H1 (cell line): ENCODE measurements at regions not wholly inside any gene's neighbourhood (a gene's known extent, or its start where the extent isn't known, plus 50 kb on each side); places are given as distances from the start of the nearest gene placed in this dataset.

Experiments
- BCL11A ChIP-seq, 2 experiments: IDR thresholded peaks; one replicate each; pipeline ENCODE4 v1.6.1; 2011; ENCODE audit warnings: low read depth in 2 of 2, low read length in 2 of 2, mild to moderate bottlenecking in 2 of 2
- BRCA1 ChIP-seq: IDR thresholded peaks from 2 replicates; pipeline ENCODE4 v1.6.1; 2012; ENCODE audit warnings: low read depth, low read length, improper control_type of control experiment
- CTBP2 ChIP-seq: IDR thresholded peaks from 2 replicates; pipeline ENCODE4 v1.7.0; 2011; ENCODE audit warnings: borderline replicate concordance, mild to moderate bottlenecking, moderate library complexity, mixed read lengths, low read length; ENCODE audit not compliant: insufficient read depth, insufficient read length
- EZH2 ChIP-seq: fragments of 200-600 bp; sonication (generic); IDR thresholded peaks from 2 replicates; pipeline ENCODE4 v1.7.1; 2012; ENCODE audit warnings: low read depth, mild to moderate bottlenecking, moderate library complexity, low read length, inconsistent platforms; ENCODE audit not compliant: severe bottlenecking
- JUN ChIP-seq: IDR thresholded peaks from 2 replicates; pipeline ENCODE4 v1.6.1; 2011; ENCODE audit warnings: low read depth, mild to moderate bottlenecking, improper control_type of control experiment, low read length
- SIN3A ChIP-seq, 2 experiments: IDR thresholded peaks in 1 of 2; conservative IDR thresholded peaks in 1 of 2; 2 replicates each; pipeline ENCODE4 v1.6.1; 2011 to 2012; ENCODE audit warnings: low read length in 2 of 2, improper control_type of control experiment in 1 of 2, low read depth in 1 of 2, mild to moderate bottlenecking in 1 of 2
- SIX5 ChIP-seq: IDR thresholded peaks from 2 replicates; pipeline ENCODE4 v1.6.1; 2011; ENCODE audit warnings: mild to moderate bottlenecking, low read depth, low read length
- TAF1 ChIP-seq: IDR thresholded peaks from 2 replicates; pipeline ENCODE4 v1.6.1; 2011; ENCODE audit warnings: mild to moderate bottlenecking, low read depth, low read length
- TF ChIP-seq, protein P1 (sequence below): fragments of 300-600 bp; sonication (generic); IDR thresholded peaks from 2 replicates; pipeline ENCODE4 v1.7.1; 2012; ENCODE audit warnings: low read length, moderate library complexity, mild to moderate bottlenecking, inconsistent platforms; ENCODE audit not compliant: insufficient replicate concordance

DNA sequence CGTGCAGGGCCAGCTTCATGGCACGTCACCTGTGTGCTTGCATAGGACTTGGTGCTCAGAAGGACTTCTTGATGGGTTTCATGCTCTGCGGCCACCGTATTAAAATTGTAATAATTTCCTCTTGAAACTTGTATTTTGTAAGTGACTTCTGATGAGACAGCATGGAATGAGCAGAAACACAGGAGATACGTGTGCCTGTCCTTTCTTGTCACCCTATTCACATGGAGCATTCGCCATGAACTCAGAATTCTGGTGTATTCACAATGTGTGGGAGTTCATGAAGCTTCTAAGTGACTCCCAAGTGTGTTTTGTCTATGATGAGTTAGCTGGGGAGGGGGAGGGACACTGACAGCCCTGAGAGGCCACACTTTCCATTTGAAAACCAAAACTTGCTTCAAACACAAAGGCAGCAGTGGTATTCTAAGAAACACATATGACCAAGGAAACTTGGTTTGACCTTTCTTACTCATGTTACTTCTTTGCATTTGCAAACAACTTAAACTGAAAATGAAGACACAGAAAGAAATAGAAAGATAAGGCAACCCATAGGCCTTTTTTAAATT lies 92.1 kb upstream of the NEDD9 start (continued):
- TF ChIP-seq, protein P1, sequence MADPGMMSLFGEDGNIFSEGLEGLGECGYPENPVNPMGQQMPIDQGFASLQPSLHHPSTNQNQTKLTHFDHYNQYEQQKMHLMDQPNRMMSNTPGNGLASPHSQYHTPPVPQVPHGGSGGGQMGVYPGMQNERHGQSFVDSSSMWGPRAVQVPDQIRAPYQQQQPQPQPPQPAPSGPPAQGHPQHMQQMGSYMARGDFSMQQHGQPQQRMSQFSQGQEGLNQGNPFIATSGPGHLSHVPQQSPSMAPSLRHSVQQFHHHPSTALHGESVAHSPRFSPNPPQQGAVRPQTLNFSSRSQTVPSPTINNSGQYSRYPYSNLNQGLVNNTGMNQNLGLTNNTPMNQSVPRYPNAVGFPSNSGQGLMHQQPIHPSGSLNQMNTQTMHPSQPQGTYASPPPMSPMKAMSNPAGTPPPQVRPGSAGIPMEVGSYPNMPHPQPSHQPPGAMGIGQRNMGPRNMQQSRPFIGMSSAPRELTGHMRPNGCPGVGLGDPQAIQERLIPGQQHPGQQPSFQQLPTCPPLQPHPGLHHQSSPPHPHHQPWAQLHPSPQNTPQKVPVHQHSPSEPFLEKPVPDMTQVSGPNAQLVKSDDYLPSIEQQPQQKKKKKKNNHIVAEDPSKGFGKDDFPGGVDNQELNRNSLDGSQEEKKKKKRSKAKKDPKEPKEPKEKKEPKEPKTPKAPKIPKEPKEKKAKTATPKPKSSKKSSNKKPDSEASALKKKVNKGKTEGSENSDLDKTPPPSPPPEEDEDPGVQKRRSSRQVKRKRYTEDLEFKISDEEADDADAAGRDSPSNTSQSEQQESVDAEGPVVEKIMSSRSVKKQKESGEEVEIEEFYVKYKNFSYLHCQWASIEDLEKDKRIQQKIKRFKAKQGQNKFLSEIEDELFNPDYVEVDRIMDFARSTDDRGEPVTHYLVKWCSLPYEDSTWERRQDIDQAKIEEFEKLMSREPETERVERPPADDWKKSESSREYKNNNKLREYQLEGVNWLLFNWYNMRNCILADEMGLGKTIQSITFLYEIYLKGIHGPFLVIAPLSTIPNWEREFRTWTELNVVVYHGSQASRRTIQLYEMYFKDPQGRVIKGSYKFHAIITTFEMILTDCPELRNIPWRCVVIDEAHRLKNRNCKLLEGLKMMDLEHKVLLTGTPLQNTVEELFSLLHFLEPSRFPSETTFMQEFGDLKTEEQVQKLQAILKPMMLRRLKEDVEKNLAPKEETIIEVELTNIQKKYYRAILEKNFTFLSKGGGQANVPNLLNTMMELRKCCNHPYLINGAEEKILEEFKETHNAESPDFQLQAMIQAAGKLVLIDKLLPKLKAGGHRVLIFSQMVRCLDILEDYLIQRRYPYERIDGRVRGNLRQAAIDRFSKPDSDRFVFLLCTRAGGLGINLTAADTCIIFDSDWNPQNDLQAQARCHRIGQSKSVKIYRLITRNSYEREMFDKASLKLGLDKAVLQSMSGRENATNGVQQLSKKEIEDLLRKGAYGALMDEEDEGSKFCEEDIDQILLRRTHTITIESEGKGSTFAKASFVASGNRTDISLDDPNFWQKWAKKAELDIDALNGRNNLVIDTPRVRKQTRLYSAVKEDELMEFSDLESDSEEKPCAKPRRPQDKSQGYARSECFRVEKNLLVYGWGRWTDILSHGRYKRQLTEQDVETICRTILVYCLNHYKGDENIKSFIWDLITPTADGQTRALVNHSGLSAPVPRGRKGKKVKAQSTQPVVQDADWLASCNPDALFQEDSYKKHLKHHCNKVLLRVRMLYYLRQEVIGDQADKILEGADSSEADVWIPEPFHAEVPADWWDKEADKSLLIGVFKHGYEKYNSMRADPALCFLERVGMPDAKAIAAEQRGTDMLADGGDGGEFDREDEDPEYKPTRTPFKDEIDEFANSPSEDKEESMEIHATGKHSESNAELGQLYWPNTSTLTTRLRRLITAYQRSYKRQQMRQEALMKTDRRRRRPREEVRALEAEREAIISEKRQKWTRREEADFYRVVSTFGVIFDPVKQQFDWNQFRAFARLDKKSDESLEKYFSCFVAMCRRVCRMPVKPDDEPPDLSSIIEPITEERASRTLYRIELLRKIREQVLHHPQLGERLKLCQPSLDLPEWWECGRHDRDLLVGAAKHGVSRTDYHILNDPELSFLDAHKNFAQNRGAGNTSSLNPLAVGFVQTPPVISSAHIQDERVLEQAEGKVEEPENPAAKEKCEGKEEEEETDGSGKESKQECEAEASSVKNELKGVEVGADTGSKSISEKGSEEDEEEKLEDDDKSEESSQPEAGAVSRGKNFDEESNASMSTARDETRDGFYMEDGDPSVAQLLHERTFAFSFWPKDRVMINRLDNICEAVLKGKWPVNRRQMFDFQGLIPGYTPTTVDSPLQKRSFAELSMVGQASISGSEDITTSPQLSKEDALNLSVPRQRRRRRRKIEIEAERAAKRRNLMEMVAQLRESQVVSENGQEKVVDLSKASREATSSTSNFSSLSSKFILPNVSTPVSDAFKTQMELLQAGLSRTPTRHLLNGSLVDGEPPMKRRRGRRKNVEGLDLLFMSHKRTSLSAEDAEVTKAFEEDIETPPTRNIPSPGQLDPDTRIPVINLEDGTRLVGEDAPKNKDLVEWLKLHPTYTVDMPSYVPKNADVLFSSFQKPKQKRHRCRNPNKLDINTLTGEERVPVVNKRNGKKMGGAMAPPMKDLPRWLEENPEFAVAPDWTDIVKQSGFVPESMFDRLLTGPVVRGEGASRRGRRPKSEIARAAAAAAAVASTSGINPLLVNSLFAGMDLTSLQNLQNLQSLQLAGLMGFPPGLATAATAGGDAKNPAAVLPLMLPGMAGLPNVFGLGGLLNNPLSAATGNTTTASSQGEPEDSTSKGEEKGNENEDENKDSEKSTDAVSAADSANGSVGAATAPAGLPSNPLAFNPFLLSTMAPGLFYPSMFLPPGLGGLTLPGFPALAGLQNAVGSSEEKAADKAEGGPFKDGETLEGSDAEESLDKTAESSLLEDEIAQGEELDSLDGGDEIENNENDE: no peak
- TF ChIP-seq CTBP2 (no peak), SIN3A (conservative IDR thresholded peaks at IDR 0.05 in 1 of 2, IDR thresholded peaks at IDR 0.05 in 1 of 2; ENCODE audit: low read depth in 1 of 2, low read length in 2 of 2) (no peak), TAF1 (no peak), BCL11A (IDR thresholded peaks at IDR 0.05; ENCODE audit: low read depth in 2 of 2, low read length in 2 of 2) (no peak), EZH2 (no peak), JUN (no peak), SIX5 (no peak), BRCA1 (no peak)
- TF ChIP-seq, all 59 proteins: peak for 0
